ENCODE measurements at regions not wholly inside any gene's neighbourhood (a gene's known extent, or its start where the extent isn't known, plus 50 kb on each side); places are given as distances from the start of the nearest gene placed in this dataset.

DNA sequence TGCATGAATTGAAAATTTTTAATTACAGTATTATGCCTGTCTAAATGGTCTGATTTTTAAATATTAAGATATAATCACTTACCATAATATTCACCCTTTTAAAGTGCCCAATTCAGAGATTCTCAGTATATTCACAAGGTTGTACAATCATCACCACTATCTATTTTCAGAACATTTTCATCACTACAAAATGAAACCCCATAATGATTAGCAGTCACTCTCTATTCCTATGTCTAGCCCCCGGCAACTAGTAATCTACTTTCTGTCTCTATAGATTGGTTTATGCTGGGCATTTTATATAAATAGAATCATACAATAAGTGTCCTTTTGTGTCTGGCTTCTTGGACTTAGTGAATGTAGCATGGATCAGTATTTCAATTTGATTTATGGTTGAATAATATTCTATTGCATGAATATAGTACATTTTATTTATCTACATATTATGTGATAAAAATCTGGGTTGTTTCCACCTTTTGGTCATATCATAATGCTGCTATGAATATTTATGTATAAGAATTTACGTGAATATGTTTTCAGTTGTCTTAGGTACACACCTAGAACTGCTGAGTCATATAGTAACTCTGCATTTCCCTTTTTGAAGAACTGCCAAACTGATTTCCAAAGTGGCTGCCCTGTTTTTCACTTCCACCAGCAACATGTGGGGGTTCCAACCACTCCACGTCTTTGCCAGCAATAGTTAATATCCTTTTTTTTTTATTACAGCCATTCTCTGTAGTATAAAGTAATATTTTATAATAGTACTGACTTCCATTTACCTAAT lies 485.7 kb upstream of the ZNF385D start:
- no peak overlapping the region for H3K4me3 ChIP-seq (ENCODE audit: extremely low read depth in 1 of 4, insufficient read depth in 2 of 4, low read depth in 3 of 4, low read length in 4 of 4)
- no peak for DNase-seq (ENCODE audit: low read depth in 1 of 2, low spot score in 2 of 2)
- no peaks in the 10 kb centered on the region for H3K36me3 ChIP-seq (ENCODE audit: control insufficient read depth in 2 of 4, insufficient read depth in 4 of 4, low read length in 3 of 4)
- no peak overlapping the region for H4K91ac ChIP-seq (replicated peaks; ENCODE audit: insufficient read length, low read length)
- no peak overlapping the region for H2BK120ac ChIP-seq (replicated peaks; ENCODE audit: low read depth, low read length)
- H2AK5ac ChIP-seq (ENCODE audit: low read depth, low read length), result no peak overlapping the region
- H3K14ac ChIP-seq (ENCODE audit: insufficient read length), result no peak overlapping the region
- H4K5ac ChIP-seq (ENCODE audit: insufficient read length, low read depth, low read length), result no peak overlapping the region
- H2BK5ac ChIP-seq (ENCODE audit: low read depth, low read length), result no peak overlapping the region
- H3K18ac ChIP-seq (ENCODE audit: extremely low read depth, low read length), result no peak overlapping the region
- no peak overlapping the region for H3K4me2 ChIP-seq (ENCODE audit: insufficient read depth in 1 of 2, low read depth in 2 of 2, low read length in 2 of 2)
- no peaks in the 10 kb centered on the region for H4K20me1 ChIP-seq (replicated peaks in 1 of 2; ENCODE audit: control insufficient read depth in 1 of 2, insufficient read depth in 2 of 2, low read length in 2 of 2)
- POLR2A ChIA-PET (ENCODE audit: partially characterized antibody), result no interaction called here
- H3K79me1 ChIP-seq (ENCODE audit: low read depth, low read length), result no peaks in the 10 kb centered on the region
- H3K4me1 ChIP-seq (replicated peaks in 1 of 4; ENCODE audit: control insufficient read depth in 3 of 4, insufficient read depth in 4 of 4, low read length in 3 of 4), result no peaks in the 10 kb centered on the region
- no peak for FAIRE-seq
- H3K4ac ChIP-seq (replicated peaks; ENCODE audit: insufficient read length, low read depth, low read length), result no peak overlapping the region
- no peaks in the 10 kb centered on the region for H3K23me2 ChIP-seq (ENCODE audit: low read depth, low read length)
- H2AFZ ChIP-seq (ENCODE audit: low read length), result no peak overlapping the region
- H3K27me3 ChIP-seq (replicated peaks in 1 of 4; ENCODE audit: control insufficient read depth in 3 of 4, extremely low read depth in 1 of 4, insufficient read depth in 3 of 4, low read length in 3 of 4), result no peaks in the 10 kb centered on the region
- no peak overlapping the region for H2BK15ac ChIP-seq (ENCODE audit: low read length)
- H3K27ac ChIP-seq (ENCODE audit: low read depth, low read length), result no peak overlapping the region
- no peaks in the 10 kb centered on the region for H3K79me2 ChIP-seq (ENCODE audit: control insufficient read depth in 1 of 2, insufficient read depth in 2 of 2, low read length in 2 of 2)
- no peaks in the 10 kb centered on the region for H3K9me3 ChIP-seq (ENCODE audit: insufficient read depth in 2 of 2, low read depth in 1 of 2, low read length in 1 of 2)
- no peak overlapping the region for H3K56ac ChIP-seq (replicated peaks; ENCODE audit: insufficient read length, low read depth, low read length)
- H2BK20ac ChIP-seq (ENCODE audit: low read length), result no peak overlapping the region
- H2BK12ac ChIP-seq (ENCODE audit: low read depth, low read length), result no peak overlapping the region
- H3K23ac ChIP-seq (ENCODE audit: insufficient read length), result no peak overlapping the region
- no peak overlapping the region for H4K8ac ChIP-seq (ENCODE audit: extremely low read depth, insufficient read depth, low read length)
- WGBS, 2 experiments (ENCODE audit: extremely low coverage in 1 of 2, insufficient coverage in 1 of 2, insufficient read length in 1 of 2, insufficient replicate concordance in 2 of 2, low coverage in 1 of 2, low lambda C conversion rate in 2 of 2, missing lambda C conversion rate in 1 of 2), result 85% methylated on average over 3 of the region's 3 CpGs; no CpG with 5 or more reads in 1 of the 2 experiments
- no peak overlapping the region for H3K9ac ChIP-seq (replicated peaks in 1 of 4; ENCODE audit: extremely low read depth in 1 of 4, low read depth in 3 of 4, low read length in 3 of 4)
- CTCF ChIA-PET (ENCODE audit: partially characterized antibody), result no interaction called here
- no peak for TF ChIP-seq SP4 (IDR thresholded peaks at IDR 0.05; ENCODE audit: low read length)

All from H1 (cell line).